ENCODE measurements at regions not wholly inside any gene's neighbourhood (a gene's known extent, or its start where the extent isn't known, plus 50 kb on each side); places are given as distances from the start of the nearest gene placed in this dataset.

DNA sequence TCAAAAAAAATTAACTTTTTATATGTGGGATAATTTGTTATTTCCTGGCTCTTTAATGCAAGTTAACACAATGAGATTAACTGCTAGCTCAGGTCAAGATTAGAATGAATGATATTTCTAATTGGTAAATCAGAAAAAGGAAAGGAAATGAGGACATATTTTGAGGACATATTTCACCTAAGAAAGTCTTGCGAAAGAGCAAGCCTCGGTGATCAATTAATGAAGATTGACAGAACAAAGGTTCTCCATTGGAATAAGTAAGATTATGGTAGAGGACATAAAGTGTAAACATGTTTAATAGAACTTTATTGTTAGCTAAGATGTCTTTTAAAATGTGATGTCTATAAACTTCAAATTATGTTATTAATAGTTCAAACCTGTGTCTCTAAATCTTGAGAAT is 1617.8 kb downstream of the KCNT2 start:
- H3K9ac ChIP-seq (ENCODE audit: low read depth, low read length, poor library complexity, severe bottlenecking), result no peak overlapping the region
- no peaks in the 10 kb centered on the region for H3K9me2 ChIP-seq (replicated peaks; ENCODE audit: low read depth, low read length)
- no peaks in the 10 kb centered on the region for H3K27me3 ChIP-seq (ENCODE audit: insufficient read depth, low read length, poor library complexity, severe bottlenecking)
- no peak overlapping the region for H3K4me2 ChIP-seq (ENCODE audit: low read depth, low read length, poor library complexity, severe bottlenecking)
- H3F3A ChIP-seq (ENCODE audit: low read depth), result no peaks in the 10 kb centered on the region
- no peak overlapping the region for H2AFZ ChIP-seq (ENCODE audit: low read length)
- H3K36me3 ChIP-seq (ENCODE audit: insufficient read depth, low read length), result no peaks in the 10 kb centered on the region
- no peak for TF ChIP-seq EZH2phosphoT487 (IDR thresholded peaks at IDR 0.05; ENCODE audit: borderline replicate concordance)
- H3K9me3 ChIP-seq (ENCODE audit: insufficient read depth, low read depth, low read length), result no peaks in the 10 kb centered on the region
- H3K4me1 ChIP-seq (ENCODE audit: insufficient read depth, low read length, poor library complexity, severe bottlenecking), result no peaks in the 10 kb centered on the region
- H3K4me3 ChIP-seq (ENCODE audit: low read length, poor library complexity, severe bottlenecking), result no peak overlapping the region
- no peaks in the 10 kb centered on the region for H4K20me1 ChIP-seq (ENCODE audit: insufficient read depth, low read length, poor library complexity, severe bottlenecking)
- H3K79me2 ChIP-seq (ENCODE audit: insufficient read depth, low read length), result no peaks in the 10 kb centered on the region

DNA sequence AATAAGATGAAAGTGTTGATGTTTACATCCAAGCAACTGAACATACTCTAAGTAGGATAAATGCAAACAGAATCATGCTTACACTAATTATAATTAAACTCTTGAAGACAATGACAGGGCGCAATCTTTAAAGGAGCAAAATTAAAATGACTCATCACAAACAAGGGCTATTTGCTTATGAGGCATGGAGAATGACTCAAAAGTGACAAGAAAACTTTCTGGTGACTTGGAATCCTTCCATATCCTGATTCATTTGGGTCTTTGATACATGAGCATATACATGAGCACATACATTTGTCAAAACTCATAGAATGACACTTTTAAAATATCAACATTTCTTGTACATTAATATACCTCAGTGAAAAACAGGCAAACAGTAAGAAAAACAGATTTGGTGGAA is 1632.3 kb downstream of the KCNT2 start:
- Histone ChIP-seq H3K9ac (ENCODE audit: low read depth, low read length, poor library complexity, severe bottlenecking) (no peak overlapping the region), H3K4me3 (ENCODE audit: low read length, poor library complexity, severe bottlenecking) (no peak overlapping the region)
- TF ChIP-seq CTCF (conservative IDR thresholded peaks at IDR 0.05; ENCODE audit: low read length) (no peak), EZH2phosphoT487 (IDR thresholded peaks at IDR 0.05; ENCODE audit: borderline replicate concordance) (no peak)

DNA sequence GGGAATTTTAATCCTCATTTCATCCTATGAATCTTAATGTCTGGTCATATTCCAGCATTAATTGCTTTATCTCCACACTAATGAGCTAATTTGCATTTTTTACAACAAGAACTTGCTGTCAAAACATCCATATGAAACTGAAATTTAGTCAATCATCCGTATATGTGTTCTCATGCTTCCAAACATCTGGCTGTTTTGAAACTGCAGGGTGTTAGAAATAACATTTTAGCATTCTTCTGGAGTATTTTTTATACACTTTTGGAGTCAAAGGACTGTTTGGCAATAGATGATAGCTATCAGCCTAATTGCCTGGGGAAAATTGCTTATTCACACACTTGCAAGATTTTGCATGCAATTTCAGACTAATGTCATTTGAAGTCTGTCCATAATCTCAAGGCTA is 1639.3 kb downstream of the KCNT2 start:
- TF ChIP-seq CTCF (conservative IDR thresholded peaks at IDR 0.05; ENCODE audit: low read length) (no peak), EZH2phosphoT487 (IDR thresholded peaks at IDR 0.05; ENCODE audit: borderline replicate concordance) (no peak)
- H3F3A ChIP-seq (ENCODE audit: low read depth), result no peaks in the 10 kb centered on the region
- H3K27me3 ChIP-seq (ENCODE audit: insufficient read depth, low read length, poor library complexity, severe bottlenecking), result no peaks in the 10 kb centered on the region
- no peaks in the 10 kb centered on the region for H3K79me2 ChIP-seq (ENCODE audit: insufficient read depth, low read length)
- H3K9me2 ChIP-seq (replicated peaks; ENCODE audit: low read depth, low read length), result no peaks in the 10 kb centered on the region
- no peaks in the 10 kb centered on the region for H3K9me3 ChIP-seq (ENCODE audit: insufficient read depth, low read depth, low read length)
- H3K4me2 ChIP-seq (ENCODE audit: low read depth, low read length, poor library complexity, severe bottlenecking), result no peak overlapping the region
- no peaks in the 10 kb centered on the region for H3K36me3 ChIP-seq (ENCODE audit: insufficient read depth, low read length)
- H4K20me1 ChIP-seq (ENCODE audit: insufficient read depth, low read length, poor library complexity, severe bottlenecking), result no peaks in the 10 kb centered on the region
- H3K4me1 ChIP-seq (ENCODE audit: insufficient read depth, low read length, poor library complexity, severe bottlenecking), result no peaks in the 10 kb centered on the region
- H3K4me3 ChIP-seq (ENCODE audit: low read length, poor library complexity, severe bottlenecking), result no peak overlapping the region
- H2AFZ ChIP-seq (ENCODE audit: low read length), result no peak overlapping the region
- no peak overlapping the region for H3K9ac ChIP-seq (ENCODE audit: low read depth, low read length, poor library complexity, severe bottlenecking)

More for the DNA sequence above, 1632.3 kb downstream of the KCNT2 start:
- no peaks in the 10 kb centered on the region for H3K9me3 ChIP-seq (ENCODE audit: insufficient read depth, low read depth, low read length)
- H2AFZ ChIP-seq (ENCODE audit: low read length), result no peak overlapping the region
- no peaks in the 10 kb centered on the region for H3K36me3 ChIP-seq (ENCODE audit: insufficient read depth, low read length)
- no peaks in the 10 kb centered on the region for H3F3A ChIP-seq (ENCODE audit: low read depth)
- no peaks in the 10 kb centered on the region for H3K79me2 ChIP-seq (ENCODE audit: insufficient read depth, low read length)
- no peaks in the 10 kb centered on the region for H4K20me1 ChIP-seq (ENCODE audit: insufficient read depth, low read length, poor library complexity, severe bottlenecking)
- H3K9me2 ChIP-seq (replicated peaks; ENCODE audit: low read depth, low read length), result no peaks in the 10 kb centered on the region
- no peak overlapping the region for H3K4me2 ChIP-seq (ENCODE audit: low read depth, low read length, poor library complexity, severe bottlenecking)
- no peaks in the 10 kb centered on the region for H3K4me1 ChIP-seq (ENCODE audit: insufficient read depth, low read length, poor library complexity, severe bottlenecking)
- H3K27me3 ChIP-seq (ENCODE audit: insufficient read depth, low read length, poor library complexity, severe bottlenecking), result no peaks in the 10 kb centered on the region

- no peaks in the 10 kb centered on the region for H4K20me1 ChIP-seq (ENCODE audit: insufficient read depth, low read length, poor library complexity, severe bottlenecking)
- H3K79me2 ChIP-seq (ENCODE audit: insufficient read depth, low read length), result no peaks in the 10 kb centered on the region
- no peaks in the 10 kb centered on the region for H3K4me1 ChIP-seq (ENCODE audit: insufficient read depth, low read length, poor library complexity, severe bottlenecking)
- H3K9me2 ChIP-seq (replicated peaks; ENCODE audit: low read depth, low read length), result no peaks in the 10 kb centered on the region
- TF ChIP-seq EZH2phosphoT487 (IDR thresholded peaks at IDR 0.05; ENCODE audit: borderline replicate concordance) (no peak), CTCF (conservative IDR thresholded peaks at IDR 0.05; ENCODE audit: low read length) (no peak)
- H3F3A ChIP-seq (ENCODE audit: low read depth), result no peaks in the 10 kb centered on the region
- H3K36me3 ChIP-seq (ENCODE audit: insufficient read depth, low read length), result no peaks in the 10 kb centered on the region
- no peak overlapping the region for H2AFZ ChIP-seq (ENCODE audit: low read length)
- no peaks in the 10 kb centered on the region for H3K9me3 ChIP-seq (ENCODE audit: insufficient read depth, low read depth, low read length)
- no peaks in the 10 kb centered on the region for H3K27me3 ChIP-seq (ENCODE audit: insufficient read depth, low read length, poor library complexity, severe bottlenecking)
- H3K9ac ChIP-seq (ENCODE audit: low read depth, low read length, poor library complexity, severe bottlenecking), result no peak overlapping the region
- H3K4me2 ChIP-seq (ENCODE audit: low read depth, low read length, poor library complexity, severe bottlenecking), result no peak overlapping the region
- no peak overlapping the region for H3K4me3 ChIP-seq (ENCODE audit: low read length, poor library complexity, severe bottlenecking)
These were observed 1648.4 kb downstream of the KCNT2 start for GRCh38 chr1:194959795-194960194.

All from Loucy (cell line).